ENCODE measurements at regions not wholly inside any gene's neighbourhood (a gene's known extent, or its start where the extent isn't known, plus 50 kb on each side); places are given as distances from the start of the nearest gene placed in this dataset.
"Not testable (repeated sequence)": the region's sequence is repeated elsewhere in the genome, so short reads cannot be mapped to it uniquely, and the experiment has no call there.

DNA sequence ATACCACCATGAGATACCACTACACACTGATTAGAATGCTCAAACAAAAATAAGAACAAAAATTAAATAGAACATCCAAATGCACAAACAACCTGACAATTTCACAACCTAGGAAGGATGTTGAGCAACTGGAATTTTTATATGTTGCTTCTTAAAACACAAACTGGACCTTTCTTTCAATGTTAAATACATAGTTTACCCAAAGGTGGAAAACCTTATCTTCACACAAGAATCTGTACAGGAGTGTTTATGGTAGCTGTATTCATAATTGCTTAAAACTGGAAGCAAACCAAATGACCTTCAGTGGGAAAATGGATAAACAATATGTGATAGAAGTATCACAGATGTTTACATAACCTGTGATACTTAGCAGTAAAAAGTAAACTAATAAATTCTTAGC, 573.8 kb downstream of the MAGEB5 start:
- Mint-ChIP-seq H3K9me3 (peaks cover 36% of the 10 kb centered on the region), H3K4me3 (no peak overlapping the region), H3K27ac (no peak overlapping the region), H3K27me3 (ENCODE audit: low read depth) (no peaks in the 10 kb centered on the region), H3K36me3 (no peaks in the 10 kb centered on the region), H3K4me1 (peaks cover 2% of the 10 kb centered on the region)
- TF ChIP-seq, protein P1, sequence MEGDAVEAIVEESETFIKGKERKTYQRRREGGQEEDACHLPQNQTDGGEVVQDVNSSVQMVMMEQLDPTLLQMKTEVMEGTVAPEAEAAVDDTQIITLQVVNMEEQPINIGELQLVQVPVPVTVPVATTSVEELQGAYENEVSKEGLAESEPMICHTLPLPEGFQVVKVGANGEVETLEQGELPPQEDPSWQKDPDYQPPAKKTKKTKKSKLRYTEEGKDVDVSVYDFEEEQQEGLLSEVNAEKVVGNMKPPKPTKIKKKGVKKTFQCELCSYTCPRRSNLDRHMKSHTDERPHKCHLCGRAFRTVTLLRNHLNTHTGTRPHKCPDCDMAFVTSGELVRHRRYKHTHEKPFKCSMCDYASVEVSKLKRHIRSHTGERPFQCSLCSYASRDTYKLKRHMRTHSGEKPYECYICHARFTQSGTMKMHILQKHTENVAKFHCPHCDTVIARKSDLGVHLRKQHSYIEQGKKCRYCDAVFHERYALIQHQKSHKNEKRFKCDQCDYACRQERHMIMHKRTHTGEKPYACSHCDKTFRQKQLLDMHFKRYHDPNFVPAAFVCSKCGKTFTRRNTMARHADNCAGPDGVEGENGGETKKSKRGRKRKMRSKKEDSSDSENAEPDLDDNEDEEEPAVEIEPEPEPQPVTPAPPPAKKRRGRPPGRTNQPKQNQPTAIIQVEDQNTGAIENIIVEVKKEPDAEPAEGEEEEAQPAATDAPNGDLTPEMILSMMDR (IDR thresholded peaks at IDR 0.05; ENCODE audit: unreplicated experiment), result no peak
- DNase-seq (ENCODE audit: low spot score in 2 of 2, unreplicated experiment in 2 of 2), result no peak

GRCh38 chrX:26788402-26788998, 572.5 kb downstream of the MAGEB5 start:
- Mint-ChIP-seq H3K36me3 (no peaks in the 10 kb centered on the region), H3K4me1 (peaks cover 2% of the 10 kb centered on the region), H3K27me3 (ENCODE audit: low read depth) (no peaks in the 10 kb centered on the region), H3K27ac (no peak overlapping the region), H3K4me3 (no peak overlapping the region), H3K9me3 (peaks cover 43% of the 10 kb centered on the region)
- DNase-seq (ENCODE audit: low spot score in 2 of 2, unreplicated experiment in 2 of 2), result no peak
- TF ChIP-seq, protein P1 (IDR thresholded peaks at IDR 0.05; ENCODE audit: unreplicated experiment), result no peak

DNA sequence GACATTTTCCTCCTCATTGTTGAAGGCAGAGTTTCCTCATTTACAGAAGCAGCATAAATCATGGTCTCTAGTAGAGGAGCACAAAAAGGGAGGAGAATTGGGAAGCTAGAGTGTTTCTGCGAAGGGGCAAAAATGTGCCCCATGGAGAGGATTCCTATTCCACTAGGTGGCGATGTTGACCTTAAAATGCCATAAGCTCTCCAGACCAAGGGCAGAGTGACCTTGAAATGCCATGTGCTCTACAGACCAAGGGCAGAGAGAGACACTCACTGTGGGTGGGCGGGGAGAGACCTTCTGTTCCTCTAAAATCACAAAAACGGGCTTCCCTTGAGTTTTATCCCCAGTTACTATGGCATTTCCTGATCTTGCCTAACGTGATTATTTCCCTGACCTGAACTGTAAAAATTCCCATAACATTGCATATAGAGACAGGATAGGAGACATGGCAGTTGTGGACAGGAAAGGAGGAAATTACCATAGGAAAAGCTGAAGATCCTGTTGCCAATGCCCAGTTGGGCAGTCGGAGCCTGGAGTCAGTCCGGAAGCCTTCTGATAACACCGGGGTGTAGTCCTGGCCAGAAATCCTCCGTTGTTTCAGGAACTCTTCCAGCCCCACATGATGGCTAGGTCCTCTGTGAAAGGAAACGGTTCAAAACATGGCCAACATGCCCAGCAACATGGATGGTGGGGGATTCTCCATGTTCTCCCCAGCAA, 567.7 kb downstream of the MAGEB5 start:
- peaks cover 51% of the 10 kb centered on the region for H3K9me3 Mint-ChIP-seq

DNA sequence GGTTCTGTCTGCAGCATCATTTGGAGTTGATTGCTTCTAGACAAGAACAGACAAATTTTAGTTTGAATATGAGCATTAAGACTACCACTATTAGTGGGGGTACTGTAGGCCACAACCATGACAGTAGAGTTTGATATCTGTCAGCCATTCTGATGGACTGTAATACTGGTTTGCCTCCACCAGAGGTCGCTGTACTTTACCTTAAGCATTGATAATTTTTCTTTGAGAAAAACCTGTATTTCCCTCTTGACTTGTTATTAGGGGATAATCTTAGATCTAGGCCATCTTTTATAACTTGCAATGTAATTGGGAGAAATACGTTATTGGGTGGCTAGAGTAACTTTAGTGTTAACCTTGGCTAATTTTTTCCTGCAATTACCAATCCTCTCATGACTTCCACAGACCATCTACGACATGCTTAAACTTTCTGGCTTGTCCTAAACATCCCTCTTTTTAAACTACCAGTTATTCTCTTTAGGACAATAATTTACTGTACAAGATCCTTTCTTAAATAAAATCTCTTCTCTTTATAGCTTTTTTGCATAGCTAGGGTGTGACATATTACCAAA, 562.4 kb downstream of the MAGEB5 start:
- Mint-ChIP-seq H3K27ac (no peak overlapping the region), H3K4me1 (no peaks in the 10 kb centered on the region), H3K36me3 (peaks cover 10% of the 10 kb centered on the region), H3K27me3 (ENCODE audit: low read depth) (no peaks in the 10 kb centered on the region), H3K9me3 (peaks cover 61% of the 10 kb centered on the region), H3K4me3 (no peak overlapping the region)
- no peak for DNase-seq (ENCODE audit: low spot score in 2 of 2, unreplicated experiment in 2 of 2)
- TF ChIP-seq, protein P1 (IDR thresholded peaks at IDR 0.05; ENCODE audit: unreplicated experiment), result peak; percentile 70

More for the DNA sequence above, 567.7 kb downstream of the MAGEB5 start:
- no peak for DNase-seq (ENCODE audit: low spot score in 2 of 2, unreplicated experiment in 2 of 2)
- TF ChIP-seq, protein P1 (IDR thresholded peaks at IDR 0.05; ENCODE audit: unreplicated experiment), result peak; percentile 41
- no peaks in the 10 kb centered on the region for H3K27me3 Mint-ChIP-seq (ENCODE audit: low read depth)
- peaks cover 2% of the 10 kb centered on the region for H3K4me1 Mint-ChIP-seq
- H3K4me3 Mint-ChIP-seq, result no peak overlapping the region
- no peaks in the 10 kb centered on the region for H3K36me3 Mint-ChIP-seq
- no peak overlapping the region for H3K27ac Mint-ChIP-seq

- Mint-ChIP-seq H3K4me3 (no peak overlapping the region), H3K27ac (no peak overlapping the region), H3K4me1 (no peaks in the 10 kb centered on the region), H3K27me3 (ENCODE audit: low read depth) (no peaks in the 10 kb centered on the region), H3K36me3 (no peaks in the 10 kb centered on the region), H3K9me3 (peaks cover 32% of the 10 kb centered on the region)
- no peak for DNase-seq (ENCODE audit: low spot score in 2 of 2, unreplicated experiment in 2 of 2)
- TF ChIP-seq, protein P1 (IDR thresholded peaks at IDR 0.05; ENCODE audit: unreplicated experiment), result no peak
Observed at GRCh38 chrX:26762253-26762652, 546.3 kb downstream of the MAGEB5 start.

DNA sequence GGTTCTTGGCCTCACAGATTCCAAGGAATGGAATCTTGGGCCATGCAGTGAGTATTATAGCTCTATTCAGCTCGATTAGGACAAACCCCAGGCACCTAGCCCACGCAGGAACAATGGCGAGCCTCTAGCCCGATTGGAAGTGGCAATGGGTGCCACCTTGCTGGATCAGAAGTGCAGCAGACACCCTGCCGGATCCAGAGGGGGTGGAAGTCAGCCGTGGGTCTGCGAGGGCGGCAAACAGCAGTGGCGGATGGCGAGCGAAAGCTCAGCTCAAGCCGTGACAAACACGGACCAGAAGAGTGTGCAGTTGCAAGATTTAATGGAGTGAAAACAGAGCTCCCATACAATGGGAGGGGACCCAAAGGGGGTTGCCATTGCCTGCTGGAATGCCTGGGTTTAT, 539.8 kb downstream of the MAGEB5 start:
- H3K36me3 Mint-ChIP-seq, H3K27ac Mint-ChIP-seq: not testable (repeated sequence)

More for the DNA sequence above, 539.8 kb downstream of the MAGEB5 start:
- not testable (repeated sequence) for H3K4me3 Mint-ChIP-seq; DNase-seq (ENCODE audit: low spot score in 2 of 2, unreplicated experiment in 2 of 2); H3K27me3 Mint-ChIP-seq (ENCODE audit: low read depth); H3K4me1 Mint-ChIP-seq
- H3K9me3 Mint-ChIP-seq, result peaks cover 34% of the 10 kb centered on the region
